G401 (cell line): ENCODE measurements at regions not wholly inside any gene's neighbourhood (a gene's known extent, or its start where the extent isn't known, plus 50 kb on each side); places are given as distances from the start of the nearest gene placed in this dataset.
"Not testable (repeated sequence)": the region's sequence is repeated elsewhere in the genome, so short reads cannot be mapped to it uniquely, and the experiment has no call there.

ENCODE experiments used
- DNase-seq: peaks from one replicate; pipeline ENCODE4 v3.0.0-alpha.2; 2015; ENCODE audit warnings: low spot score
- in situ Hi-C: cut with HindIII; loops from 2 replicates; pipeline ENCODE4 v1.10.0; 2016; ENCODE audit warnings: low sequenced_read_pairs, mixed read lengths

GRCh38 chr12:46965880-46966279 lies 113.5 kb upstream of the PCED1B start:
- in situ Hi-C loops: no loop called here
- no peak for DNase-seq

GRCh38 chr12:46970636-46971035 lies 108.8 kb upstream of the PCED1B start:
- DNase-seq: no peak
- in situ Hi-C loops: no loop called here

GRCh38 chr12:46973937-46974336 lies 105.5 kb upstream of the PCED1B start:
- in situ Hi-C loops, DNase-seq: not testable (repeated sequence)

- DNase-seq: no peak
- in situ Hi-C loops: no loop called here
These were observed 101.5 kb upstream of the PCED1B start for GRCh38 chr12:46977871-46978375.

- in situ Hi-C loops: no loop called here
- no peak for DNase-seq
These were observed 97.8 kb upstream of the PCED1B start for GRCh38 chr12:46981622-46982021.

- in situ Hi-C loops: no loop called here
- no peak for DNase-seq
These were observed 96.6 kb upstream of the PCED1B start for GRCh38 chr12:46982629-46983392.

GRCh38 chr12:46983393-46983793 lies 96.0 kb upstream of the PCED1B start:
- in situ Hi-C loops: no loop called here
- no peak for DNase-seq

- DNase-seq: peak; percentile 20
- in situ Hi-C loops: no loop called here
These were observed 95.2 kb upstream of the PCED1B start for GRCh38 chr12:46983959-46984841.

- in situ Hi-C loops: no loop called here
- no peak for DNase-seq
These were observed 93.6 kb upstream of the PCED1B start for GRCh38 chr12:46985816-46986215.

GRCh38 chr12:46988122-46988521 lies 91.3 kb upstream of the PCED1B start:
- DNase-seq, in situ Hi-C loops: not testable (repeated sequence)

- no peak for DNase-seq
- in situ Hi-C loops: no loop called here
These were observed 89.2 kb upstream of the PCED1B start for GRCh38 chr12:46990211-46990610.

- DNase-seq, in situ Hi-C loops: not testable (repeated sequence)
These were observed 87.4 kb upstream of the PCED1B start for GRCh38 chr12:46992051-46992450.

- no peak for DNase-seq
- in situ Hi-C loops: no loop called here
These were observed 80.5 kb upstream of the PCED1B start for GRCh38 chr12:46998811-46999368.

- in situ Hi-C loops: no loop called here
- DNase-seq: no peak
These were observed 74.8 kb upstream of the PCED1B start for GRCh38 chr12:47004634-47005033.

- in situ Hi-C loops: no loop called here
- DNase-seq: no peak
These were observed 72.4 kb upstream of the PCED1B start for GRCh38 chr12:47007048-47007447.

GRCh38 chr12:47012552-47012951 lies 66.9 kb upstream of the PCED1B start:
- in situ Hi-C loops: no loop called here
- DNase-seq: no peak

GRCh38 chr12:47014474-47014873 lies 64.9 kb upstream of the PCED1B start:
- no peak for DNase-seq
- in situ Hi-C loops: no loop called here

GRCh38 chr12:47015381-47015780 lies 64.0 kb upstream of the PCED1B start:
- in situ Hi-C loops: no loop called here
- no peak for DNase-seq

GRCh38 chr12:47017041-47017713 lies 62.2 kb upstream of the PCED1B start:
- DNase-seq: no peak
- in situ Hi-C loops: no loop called here
